Stomach (tissue), 4 donors: ENCODE measurements at regions not wholly inside any gene's neighbourhood (a gene's known extent, or its start where the extent isn't known, plus 50 kb on each side); places are given as distances from the start of the nearest gene placed in this dataset.

Experiments used
- EP300 ChIP-seq: sonication (generic); formaldehyde crosslinking; IDR thresholded peaks from one replicate; pipeline ENCODE4 v1.6.1; 2017; ENCODE audit warnings: antibody characterized with exemption
- POLR2A ChIP-seq, 4 donors: fragments of 450-650 bp; IDR thresholded peaks; one replicate each; pipeline ENCODE4 v1.6.1; 2016; ENCODE audit warnings: antibody characterized with exemption in 4 of 4, control low read depth in 2 of 4, mild to moderate bottlenecking in 1 of 4, moderate library complexity in 1 of 4
- POLR2AphosphoS5 ChIP-seq, 3 donors: sonication (generic); formaldehyde crosslinking; IDR thresholded peaks; one replicate each; pipeline ENCODE4 v1.6.1; 2016; ENCODE audit warnings: antibody characterized with exemption in 3 of 3
- TF ChIP-seq, protein P1 (sequence below), 7 experiments: fragments of 450-650 bp in 4 of 7; fragments of 200-600 bp in 3 of 7; sonication (generic) in 3 of 7; IDR thresholded peaks; one replicate each; pipeline ENCODE4 v1.5.1; 2016 to 2019; ENCODE audit warnings: antibody characterized with exemption in 7 of 7, control low read depth in 2 of 7, mild to moderate bottlenecking in 1 of 7

DNA sequence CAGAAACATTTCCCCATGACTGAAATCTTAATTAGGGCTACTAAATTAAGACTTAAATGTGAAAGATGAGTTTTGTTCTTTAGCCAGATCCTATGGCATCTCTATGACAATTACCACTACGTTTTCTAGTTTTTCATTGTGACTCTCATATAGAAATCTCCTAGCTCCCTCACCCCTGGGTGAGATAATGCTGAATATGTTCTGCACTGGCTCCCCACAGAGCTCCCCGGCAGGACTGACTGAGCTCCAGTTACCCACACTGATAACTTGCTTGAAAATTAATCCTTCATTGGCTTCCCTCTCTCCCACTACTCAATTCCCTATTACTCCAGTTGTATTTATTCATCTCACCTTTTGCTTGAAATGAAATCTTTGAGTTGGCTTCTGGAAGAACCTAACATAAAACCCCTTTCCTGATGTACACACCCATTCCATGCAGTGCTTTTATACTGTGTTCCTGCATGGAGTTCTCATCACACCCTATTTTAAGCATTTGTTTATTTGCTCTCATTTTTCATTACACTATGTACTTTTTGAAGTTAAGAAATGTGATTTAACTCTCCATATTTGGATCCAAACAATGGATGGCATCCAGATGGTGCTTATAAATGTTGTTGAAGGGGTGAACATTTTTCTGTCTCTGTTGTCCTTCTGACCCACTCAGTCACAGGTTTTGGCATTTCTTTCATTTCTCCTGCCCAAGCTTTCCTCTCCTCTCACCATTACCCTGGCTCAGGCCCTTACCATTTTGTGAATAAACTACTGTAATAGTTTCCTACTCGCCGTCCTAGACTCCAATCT is 623.4 kb downstream of the SPRY1 start:
- TF ChIP-seq, protein P1, sequence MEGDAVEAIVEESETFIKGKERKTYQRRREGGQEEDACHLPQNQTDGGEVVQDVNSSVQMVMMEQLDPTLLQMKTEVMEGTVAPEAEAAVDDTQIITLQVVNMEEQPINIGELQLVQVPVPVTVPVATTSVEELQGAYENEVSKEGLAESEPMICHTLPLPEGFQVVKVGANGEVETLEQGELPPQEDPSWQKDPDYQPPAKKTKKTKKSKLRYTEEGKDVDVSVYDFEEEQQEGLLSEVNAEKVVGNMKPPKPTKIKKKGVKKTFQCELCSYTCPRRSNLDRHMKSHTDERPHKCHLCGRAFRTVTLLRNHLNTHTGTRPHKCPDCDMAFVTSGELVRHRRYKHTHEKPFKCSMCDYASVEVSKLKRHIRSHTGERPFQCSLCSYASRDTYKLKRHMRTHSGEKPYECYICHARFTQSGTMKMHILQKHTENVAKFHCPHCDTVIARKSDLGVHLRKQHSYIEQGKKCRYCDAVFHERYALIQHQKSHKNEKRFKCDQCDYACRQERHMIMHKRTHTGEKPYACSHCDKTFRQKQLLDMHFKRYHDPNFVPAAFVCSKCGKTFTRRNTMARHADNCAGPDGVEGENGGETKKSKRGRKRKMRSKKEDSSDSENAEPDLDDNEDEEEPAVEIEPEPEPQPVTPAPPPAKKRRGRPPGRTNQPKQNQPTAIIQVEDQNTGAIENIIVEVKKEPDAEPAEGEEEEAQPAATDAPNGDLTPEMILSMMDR (IDR thresholded peaks at IDR 0.05) = no peak
- TF ChIP-seq EP300 (no peak), POLR2A (IDR thresholded peaks at IDR 0.05) (no peak), POLR2AphosphoS5 (IDR thresholded peaks at IDR 0.05) (no peak)
